ENCODE measurements at regions not wholly inside any gene's neighbourhood (a gene's known extent, or its start where the extent isn't known, plus 50 kb on each side); places are given as distances from the start of the nearest gene placed in this dataset.

DNA sequence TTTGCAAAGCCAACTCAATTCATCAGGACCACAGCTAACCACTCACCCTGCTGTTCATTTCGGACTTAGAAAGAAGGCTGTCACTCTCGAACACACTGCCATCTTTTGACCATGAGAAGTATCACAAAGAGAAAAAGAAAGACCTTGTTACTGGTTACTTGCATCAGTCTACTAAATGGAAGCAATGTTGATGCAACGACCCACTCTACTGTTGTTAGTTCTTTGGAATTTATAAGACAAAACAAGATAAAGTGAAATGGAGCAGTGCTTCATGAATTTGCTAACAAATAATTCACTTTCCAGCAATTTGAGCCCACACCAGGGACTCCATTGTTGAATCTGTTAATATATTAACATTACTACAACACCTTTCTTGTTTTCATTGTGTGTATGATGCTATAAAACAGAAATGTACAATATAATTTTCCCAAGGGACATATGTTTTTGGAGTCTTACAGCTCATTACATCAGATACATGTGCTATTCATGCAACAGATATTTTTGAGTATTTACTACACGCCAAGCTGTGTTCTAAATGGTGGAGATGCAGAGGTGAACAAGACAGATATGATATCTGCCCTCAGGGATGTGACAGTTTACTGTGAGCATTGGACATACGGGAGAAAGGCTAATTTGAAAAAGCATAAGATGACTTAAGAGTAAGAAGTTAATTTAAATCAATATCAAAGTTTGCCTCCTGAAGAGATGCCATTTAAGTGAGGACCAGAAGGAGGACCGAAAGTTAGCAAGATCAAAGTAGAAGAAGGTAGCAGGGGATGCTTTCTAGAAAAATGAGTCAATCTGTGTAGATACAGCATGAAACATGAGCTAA, 87.2 kb downstream of the AREG start:
- 42% methylated on average over 6 of the region's 6 CpGs for WGBS, 2 donors
- H3K4me3 ChIP-seq, result no peak overlapping the region
- no peak overlapping the region for H3K27ac ChIP-seq
- H3K36me3 ChIP-seq, result no peaks in the 10 kb centered on the region
- no peak for TF ChIP-seq EP300 (IDR thresholded peaks at IDR 0.05)
- TF ChIP-seq, protein P1, sequence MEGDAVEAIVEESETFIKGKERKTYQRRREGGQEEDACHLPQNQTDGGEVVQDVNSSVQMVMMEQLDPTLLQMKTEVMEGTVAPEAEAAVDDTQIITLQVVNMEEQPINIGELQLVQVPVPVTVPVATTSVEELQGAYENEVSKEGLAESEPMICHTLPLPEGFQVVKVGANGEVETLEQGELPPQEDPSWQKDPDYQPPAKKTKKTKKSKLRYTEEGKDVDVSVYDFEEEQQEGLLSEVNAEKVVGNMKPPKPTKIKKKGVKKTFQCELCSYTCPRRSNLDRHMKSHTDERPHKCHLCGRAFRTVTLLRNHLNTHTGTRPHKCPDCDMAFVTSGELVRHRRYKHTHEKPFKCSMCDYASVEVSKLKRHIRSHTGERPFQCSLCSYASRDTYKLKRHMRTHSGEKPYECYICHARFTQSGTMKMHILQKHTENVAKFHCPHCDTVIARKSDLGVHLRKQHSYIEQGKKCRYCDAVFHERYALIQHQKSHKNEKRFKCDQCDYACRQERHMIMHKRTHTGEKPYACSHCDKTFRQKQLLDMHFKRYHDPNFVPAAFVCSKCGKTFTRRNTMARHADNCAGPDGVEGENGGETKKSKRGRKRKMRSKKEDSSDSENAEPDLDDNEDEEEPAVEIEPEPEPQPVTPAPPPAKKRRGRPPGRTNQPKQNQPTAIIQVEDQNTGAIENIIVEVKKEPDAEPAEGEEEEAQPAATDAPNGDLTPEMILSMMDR (IDR thresholded peaks at IDR 0.05), result peak; percentile 18 to 35 (median 33)
- peaks cover 0 to 18% (median 0%) of the 10 kb centered on the region in 4 donors for H3K4me1 ChIP-seq
- no peak for DNase-seq (ENCODE audit: low spot score in 2 of 2)
- no peaks in the 10 kb centered on the region for H3K9me3 ChIP-seq
- H3K27me3 ChIP-seq, result no peaks in the 10 kb centered on the region

DNA sequence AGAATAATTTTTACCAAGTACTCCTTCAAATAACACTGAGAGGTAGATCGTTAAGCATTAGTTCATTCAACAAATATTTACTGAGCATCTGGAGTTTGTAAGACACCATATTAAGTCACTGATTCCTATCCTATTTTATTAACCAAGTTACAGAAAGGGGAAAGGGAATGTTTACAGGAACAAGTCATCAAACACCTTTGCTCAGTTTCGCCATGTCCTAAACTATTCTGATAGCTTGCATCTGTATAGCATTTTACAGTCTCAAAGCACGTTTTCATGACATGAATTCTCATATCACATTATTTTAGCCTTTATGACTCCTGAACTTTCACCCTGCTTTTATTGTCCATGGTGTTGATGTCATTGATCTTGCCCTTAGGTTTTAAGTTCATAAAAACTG, 89.2 kb downstream of the AREG start:
- WGBS, 2 donors, result 58 to 61% methylated on average over 3 of the region's 3 CpGs
- Histone ChIP-seq H3K4me1 (peaks cover 0 to 17% (median 0%) of the 10 kb centered on the region in 4 donors), H3K27ac (no peak overlapping the region), H3K27me3 (no peaks in the 10 kb centered on the region), H3K4me3 (no peak overlapping the region), H3K9me3 (no peaks in the 10 kb centered on the region), H3K36me3 (no peaks in the 10 kb centered on the region)
- no peak for DNase-seq (ENCODE audit: low spot score in 2 of 2)
- TF ChIP-seq, protein P1 (IDR thresholded peaks at IDR 0.05), result no peak
- TF ChIP-seq EP300 (IDR thresholded peaks at IDR 0.05) (no peak), POLR2A (IDR thresholded peaks at IDR 0.05) (no peak)

DNA sequence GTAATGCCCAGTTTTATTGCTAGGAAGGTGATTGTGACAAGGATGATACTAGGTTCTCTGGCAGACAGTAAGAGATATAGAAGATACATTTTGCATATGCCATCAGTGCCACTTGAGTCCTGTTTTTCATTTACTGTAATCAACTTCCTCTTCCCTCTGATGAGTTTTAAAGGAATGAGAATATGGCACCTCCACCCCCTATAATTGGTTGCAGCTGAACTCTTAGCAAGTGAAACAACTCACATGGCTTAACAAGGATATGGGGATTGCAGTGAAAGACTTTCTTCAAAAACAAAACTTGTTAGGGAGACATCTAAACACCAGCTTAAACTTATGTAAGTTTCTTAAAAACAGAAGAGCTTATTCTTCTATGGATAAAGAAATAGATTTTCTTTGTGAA, 90.0 kb downstream of the AREG start:
- H3K36me3 ChIP-seq, result no peaks in the 10 kb centered on the region
- H3K4me3 ChIP-seq, result no peak overlapping the region
- H3K4me1 ChIP-seq, result peaks cover 0 to 9% (median 0%) of the 10 kb centered on the region in 4 donors
- DNase-seq (ENCODE audit: low spot score in 2 of 2), result no peak
- no peaks in the 10 kb centered on the region for H3K9me3 ChIP-seq
- no peaks in the 10 kb centered on the region for H3K27me3 ChIP-seq
- TF ChIP-seq, protein P1 (IDR thresholded peaks at IDR 0.05), result no peak
- TF ChIP-seq POLR2A (IDR thresholded peaks at IDR 0.05) (no peak), EP300 (IDR thresholded peaks at IDR 0.05) (no peak)
- H3K27ac ChIP-seq, result no peak overlapping the region

DNA sequence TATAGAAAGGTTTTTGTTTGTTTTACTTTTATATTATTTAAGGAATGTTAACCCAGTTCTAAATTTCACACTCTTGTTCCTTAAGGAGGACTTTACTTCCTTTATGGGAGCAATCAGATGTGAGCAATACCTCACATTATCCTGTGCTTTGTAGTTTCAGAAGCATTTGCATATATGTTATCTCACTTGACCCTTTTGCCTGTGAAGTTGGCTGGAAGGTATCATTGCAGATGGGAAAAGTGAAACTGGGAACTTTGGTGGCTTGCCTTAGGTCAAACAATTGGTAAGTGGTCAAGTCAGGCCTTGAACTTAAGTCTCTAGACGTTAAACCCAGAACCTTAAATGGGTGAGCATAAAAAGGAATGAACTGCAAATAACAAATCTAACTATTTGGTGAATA, 90.6 kb downstream of the AREG start:
- Histone ChIP-seq H3K36me3 (no peaks in the 10 kb centered on the region), H3K27ac (no peak overlapping the region), H3K4me1 (peaks cover 0 to 4% (median 0%) of the 10 kb centered on the region in 4 donors), H3K9me3 (no peaks in the 10 kb centered on the region), H3K4me3 (no peak overlapping the region), H3K27me3 (no peaks in the 10 kb centered on the region)
- TF ChIP-seq, protein P1 (IDR thresholded peaks at IDR 0.05), result no peak
- TF ChIP-seq EP300 (IDR thresholded peaks at IDR 0.05) (no peak), POLR2A (IDR thresholded peaks at IDR 0.05) (no peak)
- 87 to 89% methylated on average over 1 of the region's 1 CpG for WGBS, 2 donors
- DNase-seq (ENCODE audit: low spot score in 2 of 2), result no peak

DNA sequence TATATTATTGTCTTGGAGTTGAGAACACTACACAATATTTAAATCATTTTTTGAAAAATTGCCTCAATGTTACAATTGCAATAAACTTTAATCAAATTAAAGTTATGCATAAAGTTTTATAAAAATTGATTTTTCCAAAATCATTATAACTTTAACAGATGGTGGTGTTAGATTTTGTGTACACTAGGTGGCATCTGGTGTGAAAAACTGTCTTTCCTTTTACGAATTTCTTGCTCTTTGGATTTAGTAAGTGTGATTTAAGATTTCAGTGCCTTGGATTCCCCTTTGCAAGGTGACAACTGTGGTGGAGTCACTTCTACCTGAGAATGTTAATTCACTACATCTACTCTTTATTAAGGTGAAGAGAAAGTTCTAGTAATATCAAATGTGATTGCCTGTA, 91.6 kb downstream of the AREG start:
- H3K4me1 ChIP-seq, result peaks cover 0 to 4% (median 0%) of the 10 kb centered on the region in 4 donors
- H3K27ac ChIP-seq, result no peak overlapping the region
- TF ChIP-seq POLR2A (IDR thresholded peaks at IDR 0.05), result no peak
- no peak for TF ChIP-seq EP300 (IDR thresholded peaks at IDR 0.05)
- TF ChIP-seq, protein P1 (IDR thresholded peaks at IDR 0.05), result peak in 1 of 5 experiments; percentile 8
- 50 to 56% methylated on average over 1 of the region's 1 CpG for WGBS, 2 donors
- no peak overlapping the region for H3K4me3 ChIP-seq
- H3K27me3 ChIP-seq, result no peaks in the 10 kb centered on the region
- DNase-seq (ENCODE audit: low spot score in 2 of 2), result no peak
- H3K9me3 ChIP-seq, result no peaks in the 10 kb centered on the region
- no peaks in the 10 kb centered on the region for H3K36me3 ChIP-seq
